ENCODE measurements at regions not wholly inside any gene's neighbourhood (a gene's known extent, or its start where the extent isn't known, plus 50 kb on each side); places are given as distances from the start of the nearest gene placed in this dataset.

DNA sequence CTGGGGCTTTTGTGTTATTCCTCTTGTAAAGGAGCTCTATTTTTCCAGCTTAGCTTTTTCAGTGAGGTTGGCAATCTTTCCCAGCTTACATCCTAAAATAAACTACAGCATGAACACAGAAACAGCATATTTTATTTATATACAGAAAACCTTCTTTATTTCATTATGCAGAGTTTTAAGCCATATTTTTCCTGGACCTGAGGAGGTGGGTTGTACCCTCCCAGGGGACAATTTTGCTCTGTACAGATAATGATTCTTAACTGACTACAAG lies 341.2 kb upstream of the TYRP1 start:
- TF ChIP-seq EZH2 (IDR thresholded peaks at IDR 0.05; ENCODE audit: borderline replicate concordance, insufficient read depth, low read depth, low read length, poor library complexity, severe bottlenecking), result no peak
- TF ChIP-seq, protein P1, sequence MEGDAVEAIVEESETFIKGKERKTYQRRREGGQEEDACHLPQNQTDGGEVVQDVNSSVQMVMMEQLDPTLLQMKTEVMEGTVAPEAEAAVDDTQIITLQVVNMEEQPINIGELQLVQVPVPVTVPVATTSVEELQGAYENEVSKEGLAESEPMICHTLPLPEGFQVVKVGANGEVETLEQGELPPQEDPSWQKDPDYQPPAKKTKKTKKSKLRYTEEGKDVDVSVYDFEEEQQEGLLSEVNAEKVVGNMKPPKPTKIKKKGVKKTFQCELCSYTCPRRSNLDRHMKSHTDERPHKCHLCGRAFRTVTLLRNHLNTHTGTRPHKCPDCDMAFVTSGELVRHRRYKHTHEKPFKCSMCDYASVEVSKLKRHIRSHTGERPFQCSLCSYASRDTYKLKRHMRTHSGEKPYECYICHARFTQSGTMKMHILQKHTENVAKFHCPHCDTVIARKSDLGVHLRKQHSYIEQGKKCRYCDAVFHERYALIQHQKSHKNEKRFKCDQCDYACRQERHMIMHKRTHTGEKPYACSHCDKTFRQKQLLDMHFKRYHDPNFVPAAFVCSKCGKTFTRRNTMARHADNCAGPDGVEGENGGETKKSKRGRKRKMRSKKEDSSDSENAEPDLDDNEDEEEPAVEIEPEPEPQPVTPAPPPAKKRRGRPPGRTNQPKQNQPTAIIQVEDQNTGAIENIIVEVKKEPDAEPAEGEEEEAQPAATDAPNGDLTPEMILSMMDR (IDR thresholded peaks at IDR 0.05), result no peak
- Histone ChIP-seq H3K36me3 (replicated peaks in 1 of 2; ENCODE audit: control extremely low read depth in 1 of 2, control insufficient read depth in 1 of 2, extremely low read depth in 1 of 2, insufficient read depth in 2 of 2, low read length in 1 of 2) (no peaks in the 10 kb centered on the region), H3K4me2 (replicated peaks; ENCODE audit: low read depth, low read length, poor library complexity, severe bottlenecking) (no peak overlapping the region), H2AFZ (ENCODE audit: insufficient read depth, low read depth, low read length, poor library complexity, severe bottlenecking) (no peak overlapping the region), H3K79me2 (ENCODE audit: control insufficient read depth, insufficient read depth, low read length) (no peaks in the 10 kb centered on the region), H3K4me1 (ENCODE audit: control insufficient read depth in 2 of 2, insufficient read depth in 2 of 2, low read length in 2 of 2) (no peaks in the 10 kb centered on the region), H3K9me3 (ENCODE audit: control extremely low read depth in 1 of 3, control insufficient read depth in 2 of 3, insufficient read depth in 1 of 3, low read length in 2 of 3) (peaks cover 0 to 2% (median 0%) of the 10 kb centered on the region in 3 donors), H3K4me3 (ENCODE audit: control extremely low read depth in 1 of 5, extremely low read depth in 1 of 5, insufficient read depth in 1 of 5, low read depth in 2 of 5, low read length in 4 of 5) (no peak overlapping the region), H3K9ac (ENCODE audit: low read length) (no peak overlapping the region), H3K27ac (ENCODE audit: low read length in 2 of 2) (no peak overlapping the region), H3K27me3 (replicated peaks in 1 of 4; ENCODE audit: control extremely low read depth in 1 of 4, control insufficient read depth in 3 of 4, insufficient read depth in 4 of 4, low read length in 3 of 4) (no peaks in the 10 kb centered on the region), H4K20me1 (ENCODE audit: control insufficient read depth, insufficient read depth, low read length, poor library complexity, severe bottlenecking) (no peaks in the 10 kb centered on the region)
- ChIA-PET CTCF (no interaction called here), POLR2A (no interaction called here)
- no peaks in the 10 kb centered on the region for H3K4me1 Mint-ChIP-seq
- no peak overlapping the region for H3K27ac Mint-ChIP-seq
- peaks cover 2% of the 10 kb centered on the region for H3K9me3 Mint-ChIP-seq (ENCODE audit: insufficient read depth)
- DNase-seq (no peak), ATAC-seq (ENCODE audit: low read depth) (no peak)
- H3K27me3 Mint-ChIP-seq, result no peaks in the 10 kb centered on the region
- intact Hi-C loops (cut with micrococcal nuclease), result no loop called here
- no peak overlapping the region for H3K4me3 Mint-ChIP-seq

DNA sequence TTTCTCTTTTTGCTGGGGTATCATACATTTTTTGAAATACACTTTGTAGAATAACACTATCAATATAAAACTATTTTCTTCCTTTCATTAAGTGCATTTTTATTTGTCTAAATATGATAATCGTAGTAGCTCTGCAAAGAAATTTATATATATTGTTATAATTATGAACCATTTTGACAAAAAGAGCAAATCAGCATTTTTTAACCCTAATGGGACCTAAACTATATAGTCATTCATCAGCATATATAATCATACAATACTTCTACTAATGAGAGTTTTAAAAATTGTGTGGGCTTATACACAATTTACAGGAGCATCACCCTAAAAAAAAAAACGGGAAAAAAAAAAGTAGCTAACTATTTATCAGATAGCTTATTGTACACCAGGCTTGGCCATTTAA lies 329.7 kb upstream of the TYRP1 start:
- H3K4me3 Mint-ChIP-seq, result no peak overlapping the region
- Histone ChIP-seq H3K36me3 (replicated peaks in 1 of 2; ENCODE audit: control extremely low read depth in 1 of 2, control insufficient read depth in 1 of 2, extremely low read depth in 1 of 2, insufficient read depth in 2 of 2, low read length in 1 of 2) (no peaks in the 10 kb centered on the region), H4K20me1 (ENCODE audit: control insufficient read depth, insufficient read depth, low read length, poor library complexity, severe bottlenecking) (no peaks in the 10 kb centered on the region), H3K4me3 (ENCODE audit: control extremely low read depth in 1 of 5, extremely low read depth in 1 of 5, insufficient read depth in 1 of 5, low read depth in 2 of 5, low read length in 4 of 5) (no peak overlapping the region), H3K4me2 (replicated peaks; ENCODE audit: low read depth, low read length, poor library complexity, severe bottlenecking) (no peak overlapping the region), H3K27me3 (replicated peaks in 1 of 4; ENCODE audit: control extremely low read depth in 1 of 4, control insufficient read depth in 3 of 4, insufficient read depth in 4 of 4, low read length in 3 of 4) (no peaks in the 10 kb centered on the region), H3K79me2 (ENCODE audit: control insufficient read depth, insufficient read depth, low read length) (no peaks in the 10 kb centered on the region), H3K27ac (ENCODE audit: low read length in 2 of 2) (no peak overlapping the region), H2AFZ (ENCODE audit: insufficient read depth, low read depth, low read length, poor library complexity, severe bottlenecking) (no peak overlapping the region), H3K9me3 (ENCODE audit: control extremely low read depth in 1 of 3, control insufficient read depth in 2 of 3, insufficient read depth in 1 of 3, low read length in 2 of 3) (no peaks in the 10 kb centered on the region), H3K9ac (ENCODE audit: low read length) (no peak overlapping the region), H3K4me1 (ENCODE audit: control insufficient read depth in 2 of 2, insufficient read depth in 2 of 2, low read length in 2 of 2) (no peaks in the 10 kb centered on the region)
- no peak for ATAC-seq (ENCODE audit: low read depth)
- no peak overlapping the region for H3K27ac Mint-ChIP-seq
- H3K4me1 Mint-ChIP-seq, result no peaks in the 10 kb centered on the region
- intact Hi-C loops (cut with micrococcal nuclease), result no loop called here
- H3K9me3 Mint-ChIP-seq (ENCODE audit: insufficient read depth), result no peaks in the 10 kb centered on the region
- ChIA-PET POLR2A (no interaction called here), CTCF (no interaction called here)
- WGBS (ENCODE audit: insufficient coverage), result no CpG with 5 or more reads among the region's 2 CpGs
- TF ChIP-seq, protein P1 (IDR thresholded peaks at IDR 0.05), result no peak
- no peak for TF ChIP-seq EZH2 (IDR thresholded peaks at IDR 0.05; ENCODE audit: borderline replicate concordance, insufficient read depth, low read depth, low read length, poor library complexity, severe bottlenecking)
- no peaks in the 10 kb centered on the region for H3K27me3 Mint-ChIP-seq
- DNase-seq, result no peak

All from B cell (primary cell).